Muscle layer of duodenum (tissue), 2 donors: ENCODE measurements at regions not wholly inside any gene's neighbourhood (a gene's known extent, or its start where the extent isn't known, plus 50 kb on each side); places are given as distances from the start of the nearest gene placed in this dataset.

Experiments
- H3K27ac ChIP-seq: one replicate; pipeline ENCODE4 v1.7.0; 2013; ENCODE audit warnings: mild to moderate bottlenecking, low read length
- H3K27me3 ChIP-seq: one replicate; pipeline ENCODE4 v1.7.0; 2013; ENCODE audit warnings: low read depth, mild to moderate bottlenecking, control low read depth, low read length
- H3K36me3 ChIP-seq, 2 donors: one replicate each; pipeline ENCODE4 v1.7.0; 2013; ENCODE audit warnings: low read length in 2 of 2, control low read depth in 1 of 2, mild to moderate bottlenecking in 1 of 2; ENCODE audit not compliant: insufficient read depth in 2 of 2, control insufficient read depth in 1 of 2
- H3K4me1 ChIP-seq, 2 donors: one replicate each; pipeline ENCODE4 v1.7.0; 2013; ENCODE audit warnings: low read length in 2 of 2, mild to moderate bottlenecking in 2 of 2, control low read depth in 1 of 2, moderate library complexity in 1 of 2; ENCODE audit not compliant: insufficient read depth in 2 of 2, control insufficient read depth in 1 of 2
- H3K4me3 ChIP-seq, 2 donors: one replicate each; pipeline ENCODE4 v1.7.0; 2013; ENCODE audit warnings: low read length in 2 of 2, low read depth in 1 of 2, mild to moderate bottlenecking in 1 of 2
- H3K9me3 ChIP-seq, 2 donors: one replicate each; pipeline ENCODE4 v1.7.0; 2013; ENCODE audit warnings: low read length in 2 of 2, control low read depth in 1 of 2, mild to moderate bottlenecking in 1 of 2; ENCODE audit not compliant: control insufficient read depth in 1 of 2
- donor health status: healthy.

DNA sequence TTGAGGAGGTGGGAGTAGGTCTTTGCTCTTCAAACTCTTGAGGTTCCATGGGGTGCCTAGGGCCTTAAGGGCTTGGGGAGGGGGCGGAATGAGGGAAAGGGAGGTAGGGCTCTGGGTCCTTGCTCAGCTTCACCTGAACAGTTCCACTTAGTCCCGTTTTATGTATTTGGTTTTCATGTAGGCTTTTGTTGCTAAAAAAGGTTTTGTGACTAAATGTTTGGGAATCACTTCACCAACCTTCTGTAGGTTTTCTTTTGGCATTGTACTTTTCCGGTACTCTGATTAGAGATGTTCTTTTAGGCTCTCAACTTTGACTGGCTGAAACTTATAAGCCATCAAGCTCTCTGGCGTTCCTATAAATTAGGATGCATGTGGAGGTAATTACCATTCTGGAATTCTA, 108.1 kb downstream of the MYCN start:
- H3K9me3 ChIP-seq: peaks cover 0 to 4% of the 10 kb centered on the region in 2 donors
- no peak overlapping the region for H3K4me3 ChIP-seq
- H3K27me3 ChIP-seq: no peaks in the 10 kb centered on the region
- H3K27ac ChIP-seq: no peak overlapping the region
- no peaks in the 10 kb centered on the region for H3K36me3 ChIP-seq
- no peaks in the 10 kb centered on the region for H3K4me1 ChIP-seq

GRCh38 chr2:16047701-16048100, 107.4 kb downstream of the MYCN start:
- no peaks in the 10 kb centered on the region for H3K36me3 ChIP-seq
- no peaks in the 10 kb centered on the region for H3K4me1 ChIP-seq
- H3K9me3 ChIP-seq: peaks cover 0 to 4% of the 10 kb centered on the region in 2 donors
- no peak overlapping the region for H3K27ac ChIP-seq
- H3K4me3 ChIP-seq: no peak overlapping the region
- no peaks in the 10 kb centered on the region for H3K27me3 ChIP-seq

DNA sequence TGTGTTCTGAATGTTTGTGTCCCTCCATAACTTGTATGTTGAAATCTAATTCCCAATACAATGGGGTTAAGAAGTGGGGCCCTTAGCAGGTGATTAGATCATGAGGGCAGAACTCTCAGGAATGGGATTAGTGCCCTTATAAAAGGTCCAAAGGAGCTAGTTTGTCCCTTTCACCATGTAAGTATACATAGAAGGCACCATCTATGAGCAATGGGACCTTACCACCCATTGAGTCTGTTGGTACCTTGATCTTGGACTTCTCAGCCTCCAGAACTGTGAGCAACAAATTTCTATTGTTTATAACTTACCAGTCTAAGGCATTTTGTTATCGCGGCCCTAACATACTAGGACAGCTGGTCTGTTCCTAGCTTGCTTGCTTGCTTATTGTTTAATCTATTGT, 106.3 kb downstream of the MYCN start:
- Histone ChIP-seq H3K9me3 (no peaks in the 10 kb centered on the region), H3K27me3 (no peaks in the 10 kb centered on the region)

DNA sequence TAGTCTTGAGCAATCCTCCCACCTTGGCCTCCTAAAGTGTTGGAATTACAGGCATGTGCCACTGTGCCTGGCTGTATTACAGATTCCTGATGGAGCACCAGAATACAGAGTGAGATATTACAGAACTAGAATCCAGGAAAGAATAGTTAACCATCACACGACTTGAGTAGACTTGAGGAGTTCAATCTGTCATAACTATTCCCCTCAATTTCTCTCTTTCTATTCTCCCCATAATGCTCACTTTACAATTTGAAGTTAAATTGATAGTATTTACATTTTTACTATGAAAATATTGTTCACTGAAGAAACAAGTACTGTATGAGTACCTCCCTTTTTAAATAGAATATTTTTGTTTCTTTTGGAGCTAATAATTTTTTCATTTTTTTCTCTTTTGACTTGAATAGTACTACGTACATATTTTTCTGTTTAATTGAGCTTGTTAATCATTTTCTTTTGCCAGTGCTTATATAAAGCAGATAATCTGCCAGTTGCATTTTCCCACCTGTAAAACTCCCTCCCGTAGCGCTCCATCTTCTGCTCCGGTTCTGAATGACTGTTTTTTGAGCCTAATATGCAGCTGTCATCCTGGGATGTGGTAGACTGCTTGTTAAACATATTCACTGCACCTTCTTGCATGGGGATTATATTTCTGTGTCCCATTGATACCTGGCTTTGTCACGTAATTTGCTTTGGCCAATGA, 105.5 kb downstream of the MYCN start:
- Histone ChIP-seq H3K4me3 (no peak overlapping the region), H3K9me3 (no peaks in the 10 kb centered on the region), H3K4me1 (no peaks in the 10 kb centered on the region), H3K36me3 (no peaks in the 10 kb centered on the region), H3K27ac (no peak overlapping the region), H3K27me3 (no peaks in the 10 kb centered on the region)

More for the DNA sequence above, 106.3 kb downstream of the MYCN start:
- no peak overlapping the region for H3K4me3 ChIP-seq
- H3K4me1 ChIP-seq: no peaks in the 10 kb centered on the region
- no peak overlapping the region for H3K27ac ChIP-seq
- no peaks in the 10 kb centered on the region for H3K36me3 ChIP-seq

DNA sequence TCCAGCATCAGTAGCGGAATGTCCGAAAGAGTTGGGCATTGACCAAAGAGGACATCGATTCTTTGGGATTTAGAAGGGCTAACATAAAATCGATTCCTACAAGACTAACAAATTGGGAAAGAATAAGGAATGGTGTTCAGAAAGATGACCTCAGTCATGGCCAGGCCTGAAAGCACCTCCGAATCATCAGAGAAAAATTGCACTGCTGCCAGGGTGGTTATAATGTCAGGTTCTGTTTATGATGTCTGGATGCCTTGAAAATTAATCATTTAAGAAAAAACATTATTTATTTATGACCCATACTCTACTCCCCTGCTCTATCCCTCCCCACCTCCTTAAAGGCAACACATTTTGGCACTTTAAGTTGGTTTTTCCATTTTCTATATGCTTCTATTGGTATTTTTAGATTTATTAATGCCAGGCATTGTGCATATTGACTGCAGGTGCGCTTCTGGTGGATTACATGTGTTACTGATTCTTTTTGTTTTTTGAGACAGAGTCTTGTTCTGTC, 104.7 kb downstream of the MYCN start:
- H3K4me1 ChIP-seq: no peaks in the 10 kb centered on the region
- no peaks in the 10 kb centered on the region for H3K9me3 ChIP-seq
- no peaks in the 10 kb centered on the region for H3K36me3 ChIP-seq
- H3K4me3 ChIP-seq: no peak overlapping the region
- no peak overlapping the region for H3K27ac ChIP-seq
- no peaks in the 10 kb centered on the region for H3K27me3 ChIP-seq

GRCh38 chr2:16043627-16044026, 103.3 kb downstream of the MYCN start:
- Histone ChIP-seq H3K27ac (no peak overlapping the region), H3K4me1 (no peaks in the 10 kb centered on the region), H3K27me3 (no peaks in the 10 kb centered on the region), H3K36me3 (no peaks in the 10 kb centered on the region), H3K4me3 (no peak overlapping the region), H3K9me3 (no peaks in the 10 kb centered on the region)

DNA sequence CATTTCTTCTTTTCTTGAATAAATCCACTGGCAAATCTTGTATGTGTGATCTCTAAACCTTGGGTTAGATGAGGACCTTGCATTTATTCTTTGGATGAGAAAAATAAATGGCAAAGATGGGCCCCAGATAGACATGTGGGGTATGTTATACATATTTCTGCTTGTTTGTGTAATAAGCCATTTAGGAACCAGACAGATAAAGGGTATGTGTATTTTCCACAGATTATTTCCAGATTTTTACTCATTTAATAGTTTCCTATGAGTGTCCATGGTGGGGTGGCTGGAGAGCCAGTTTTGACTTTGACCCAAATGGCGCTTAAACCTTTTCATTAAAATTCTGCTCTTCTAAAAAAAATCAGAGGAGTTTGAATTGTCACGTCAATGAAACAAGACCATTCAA, 102.8 kb downstream of the MYCN start:
- no peaks in the 10 kb centered on the region for H3K36me3 ChIP-seq
- no peak overlapping the region for H3K4me3 ChIP-seq
- H3K9me3 ChIP-seq: no peaks in the 10 kb centered on the region
- H3K27ac ChIP-seq: no peak overlapping the region
- H3K4me1 ChIP-seq: no peaks in the 10 kb centered on the region
- H3K27me3 ChIP-seq: no peaks in the 10 kb centered on the region

- no peaks in the 10 kb centered on the region for H3K27me3 ChIP-seq
- no peaks in the 10 kb centered on the region for H3K9me3 ChIP-seq
- H3K4me1 ChIP-seq: no peaks in the 10 kb centered on the region
- H3K36me3 ChIP-seq: no peaks in the 10 kb centered on the region
- H3K27ac ChIP-seq: no peak overlapping the region
- H3K4me3 ChIP-seq: no peak overlapping the region
Measured at GRCh38 chr2:16042201-16042700, 101.9 kb downstream of the MYCN start.

DNA sequence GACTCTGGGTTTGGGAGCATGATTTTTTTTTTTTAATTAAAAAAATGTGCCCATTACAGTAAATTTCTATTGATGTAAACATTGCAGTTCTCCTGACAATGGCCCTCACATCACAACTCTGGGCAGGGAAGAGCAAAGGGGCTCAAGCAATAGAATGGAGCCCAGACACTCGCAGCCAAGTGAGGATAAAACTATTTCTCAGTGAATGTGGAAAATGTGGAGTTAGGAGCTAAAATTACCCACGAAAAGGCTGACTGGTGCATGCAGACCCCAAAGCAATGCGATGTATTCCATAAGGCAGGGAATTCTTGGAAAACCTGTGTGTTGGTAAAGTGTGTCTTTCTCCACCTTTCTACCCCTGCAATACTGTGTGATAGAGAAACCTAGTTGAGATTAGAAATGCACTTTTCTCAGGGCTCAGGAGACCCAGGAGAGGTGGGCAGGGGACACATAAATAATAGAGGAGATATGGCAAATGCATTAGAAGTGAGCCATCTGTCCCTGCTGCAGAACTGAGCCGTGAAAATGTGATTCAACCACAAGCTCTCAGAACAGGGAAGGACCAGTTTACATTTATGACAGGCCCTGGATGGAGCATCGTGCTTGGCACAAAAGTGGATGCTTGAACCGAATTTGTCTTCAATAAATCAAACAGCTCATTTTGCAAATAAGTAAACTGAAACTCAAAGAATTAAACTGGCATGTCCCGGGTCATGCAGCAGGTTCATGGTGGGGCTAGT, 100.1 kb downstream of the MYCN start:
- H3K27ac ChIP-seq: no peak overlapping the region
- H3K9me3 ChIP-seq: no peaks in the 10 kb centered on the region
- H3K27me3 ChIP-seq: no peaks in the 10 kb centered on the region
- H3K4me3 ChIP-seq: no peak overlapping the region
- H3K36me3 ChIP-seq: no peaks in the 10 kb centered on the region
- H3K4me1 ChIP-seq: no peaks in the 10 kb centered on the region

DNA sequence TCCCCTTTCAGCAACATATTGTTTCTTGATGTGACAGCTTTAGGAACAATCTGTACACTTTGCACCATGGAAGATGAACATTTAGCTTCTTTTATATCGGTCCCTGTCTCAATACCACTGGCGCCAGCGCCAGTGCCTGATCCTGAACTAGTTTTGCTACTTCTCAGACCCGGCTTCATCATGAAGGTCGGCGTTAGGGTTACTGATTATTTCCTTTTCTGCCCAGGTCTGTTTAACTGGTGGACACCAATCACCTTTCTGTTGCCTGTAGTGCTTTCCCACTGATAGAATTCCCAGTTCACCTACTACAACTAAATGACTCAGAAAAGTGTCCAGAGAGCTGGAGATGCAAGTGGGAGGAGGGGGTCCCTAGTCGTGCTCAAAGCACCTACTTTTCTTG, 99.5 kb downstream of the MYCN start:
- H3K27ac ChIP-seq: no peak overlapping the region
- H3K9me3 ChIP-seq: no peaks in the 10 kb centered on the region
- H3K4me3 ChIP-seq: no peak overlapping the region
- H3K4me1 ChIP-seq: no peaks in the 10 kb centered on the region
- no peaks in the 10 kb centered on the region for H3K27me3 ChIP-seq
- no peaks in the 10 kb centered on the region for H3K36me3 ChIP-seq

- H3K36me3 ChIP-seq: no peaks in the 10 kb centered on the region
- no peaks in the 10 kb centered on the region for H3K4me1 ChIP-seq
- H3K27ac ChIP-seq: no peak overlapping the region
- H3K9me3 ChIP-seq: no peaks in the 10 kb centered on the region
- H3K4me3 ChIP-seq: no peak overlapping the region
- no peaks in the 10 kb centered on the region for H3K27me3 ChIP-seq
Measured at GRCh38 chr2:16039055-16039454, 98.7 kb downstream of the MYCN start.
